HG03108 (cell line): ENCODE measurements at regions not wholly inside any gene's neighbourhood (a gene's known extent, or its start where the extent isn't known, plus 50 kb on each side); places are given as distances from the start of the nearest gene placed in this dataset.

Experiments
- ATAC-seq: cut with Tn5 transposase; IDR thresholded peaks from one replicate; pipeline ENCODE4 v1.9.1; 2021; ENCODE audit warnings: moderate library complexity; ENCODE audit not compliant: unreplicated experiment

GRCh38 chr17:56648321-56648720 lies 54.8 kb downstream of the NOG start:
- ATAC-seq: no peak

GRCh38 chr17:56648806-56649205 lies 55.3 kb downstream of the NOG start:
- no peak for ATAC-seq

- ATAC-seq: no peak
These were observed 59.1 kb downstream of the NOG start for GRCh38 chr17:56652628-56653027.

- ATAC-seq: peak; percentile 85
These were observed 60.4 kb downstream of the NOG start for GRCh38 chr17:56653877-56654276.

GRCh38 chr17:56656701-56657327 lies 63.3 kb downstream of the NOG start:
- ATAC-seq: no peak

- ATAC-seq: no peak
These were observed 65.1 kb downstream of the NOG start for GRCh38 chr17:56658648-56659047.

- no peak for ATAC-seq
These were observed 66.1 kb downstream of the NOG start for GRCh38 chr17:56659622-56660021.

GRCh38 chr17:56661906-56662305 lies 68.4 kb downstream of the NOG start:
- ATAC-seq: no peak

GRCh38 chr17:56665864-56666263 lies 72.4 kb downstream of the NOG start:
- ATAC-seq: no peak

GRCh38 chr17:56667925-56668458 lies 74.5 kb downstream of the NOG start:
- no peak for ATAC-seq

- ATAC-seq: no peak
These were observed 78.7 kb downstream of the NOG start for GRCh38 chr17:56672195-56672594.

- ATAC-seq: no peak
These were observed 81.0 kb downstream of the NOG start for GRCh38 chr17:56674401-56674925.

- ATAC-seq: no peak
These were observed 82.6 kb downstream of the NOG start for GRCh38 chr17:56675876-56676660.

- ATAC-seq: no peak
These were observed 83.3 kb downstream of the NOG start for GRCh38 chr17:56676810-56677209.

- ATAC-seq: no peak
These were observed 85.0 kb downstream of the NOG start for GRCh38 chr17:56678249-56679114.

GRCh38 chr17:56679115-56679776 lies 85.7 kb downstream of the NOG start:
- no peak for ATAC-seq

- no peak for ATAC-seq
These were observed 86.4 kb downstream of the NOG start for GRCh38 chr17:56679777-56680422.

GRCh38 chr17:56680676-56681075 lies 87.2 kb downstream of the NOG start:
- ATAC-seq: no peak

GRCh38 chr17:56681561-56682266 lies 88.2 kb downstream of the NOG start:
- ATAC-seq: no peak
